ENCODE measurements at regions not wholly inside any gene's neighbourhood (a gene's known extent, or its start where the extent isn't known, plus 50 kb on each side); places are given as distances from the start of the nearest gene placed in this dataset.

DNA sequence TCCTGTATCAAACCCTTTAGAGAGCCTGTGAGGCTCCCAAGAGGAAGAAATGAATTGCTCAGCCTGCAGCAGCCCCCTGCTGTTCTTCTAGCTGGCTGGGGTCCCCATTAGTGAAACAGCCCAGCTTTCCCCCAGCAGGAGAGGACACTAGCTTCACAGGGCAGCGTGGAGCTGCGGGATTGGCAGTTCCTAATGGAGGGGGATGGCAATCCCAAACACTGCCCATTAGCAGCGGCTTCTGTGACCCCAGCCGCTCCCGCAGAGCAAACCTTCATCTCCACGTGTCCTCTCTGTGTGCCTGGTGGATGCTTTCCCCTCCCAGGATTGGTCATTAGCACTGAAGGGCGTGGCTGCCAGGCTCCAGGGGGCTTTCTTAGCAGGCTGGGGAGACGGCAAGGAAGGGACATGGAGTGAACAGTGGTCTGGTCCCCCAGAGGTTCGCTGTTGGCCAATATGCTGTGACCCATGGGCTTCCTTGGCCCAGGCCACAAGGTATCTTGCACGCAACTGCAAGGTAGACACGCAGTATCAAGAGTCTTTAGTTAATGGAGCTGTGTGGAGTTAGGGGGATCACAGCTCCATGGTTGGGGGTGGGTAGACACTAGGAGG lies 322.5 kb upstream of the ZMIZ1 start:
- 92 to 96% methylated on average over 11 of the region's 11 CpGs for WGBS, 2 donors
- peaks cover 0 to 12% (median 3%) of the 10 kb centered on the region in 5 donors for H3K4me1 ChIP-seq (ENCODE audit: control insufficient read depth in 5 of 5, insufficient read depth in 5 of 5, low read length in 5 of 5)

DNA sequence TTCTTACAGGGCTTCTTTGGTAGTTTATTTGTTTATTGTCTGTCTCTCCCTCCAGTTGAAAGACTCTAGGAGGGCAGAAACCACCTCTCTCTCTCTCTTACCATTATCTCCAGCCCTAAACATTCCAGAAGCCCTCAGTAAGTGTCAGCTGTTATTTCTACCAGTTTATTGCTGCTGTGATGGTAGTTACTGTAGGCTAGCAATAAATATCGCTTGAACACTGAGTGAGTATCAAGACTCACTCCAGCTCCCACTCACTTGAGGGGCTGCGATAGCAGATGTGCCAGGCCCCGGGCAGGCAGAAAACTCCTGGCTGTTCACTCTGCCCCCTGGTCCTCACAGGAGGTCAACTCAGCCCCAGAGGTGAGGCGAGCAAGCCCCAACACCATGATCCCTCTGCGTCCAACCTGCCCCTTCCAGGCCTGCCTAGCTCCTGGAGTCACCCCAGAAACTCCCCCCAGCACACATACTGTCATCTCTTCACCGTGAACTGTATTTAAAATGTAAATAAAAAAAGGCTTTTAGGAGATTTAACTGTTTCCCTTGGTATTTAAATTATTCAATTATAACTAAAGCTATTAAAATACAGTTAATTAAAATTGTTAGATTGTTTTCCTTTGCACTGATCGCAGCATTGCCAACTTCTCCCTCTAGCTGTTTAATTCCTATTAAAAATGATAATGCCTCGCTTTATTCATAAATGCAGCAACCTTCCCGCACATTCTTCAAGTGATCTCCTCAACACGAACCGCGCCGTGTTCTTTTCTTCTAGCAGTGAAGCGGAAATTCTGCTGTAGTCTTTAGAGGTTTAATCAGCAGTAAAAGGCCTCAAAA lies 321.1 kb upstream of the ZMIZ1 start:
- ATAC-seq (ENCODE audit: insufficient read depth, low FRiP score) (no peak), DNase-seq (peak in 1 of 3 donors; percentile 46)
- WGBS, 2 donors: 92 to 94% methylated on average over 14 of the region's 14 CpGs
- no peak overlapping the region for H3K9ac ChIP-seq (ENCODE audit: insufficient read depth in 1 of 2, low read length in 2 of 2)
- H3K27me3 ChIP-seq (ENCODE audit: control insufficient read depth in 3 of 3, insufficient read depth in 3 of 3, low read length in 2 of 3): no peaks in the 10 kb centered on the region
- no peak overlapping the region for H3K4me3 ChIP-seq
- H3K36me3 ChIP-seq (ENCODE audit: control insufficient read depth in 4 of 4, insufficient read depth in 4 of 4, low read length in 4 of 4): no peaks in the 10 kb centered on the region
- TF ChIP-seq, protein P1, sequence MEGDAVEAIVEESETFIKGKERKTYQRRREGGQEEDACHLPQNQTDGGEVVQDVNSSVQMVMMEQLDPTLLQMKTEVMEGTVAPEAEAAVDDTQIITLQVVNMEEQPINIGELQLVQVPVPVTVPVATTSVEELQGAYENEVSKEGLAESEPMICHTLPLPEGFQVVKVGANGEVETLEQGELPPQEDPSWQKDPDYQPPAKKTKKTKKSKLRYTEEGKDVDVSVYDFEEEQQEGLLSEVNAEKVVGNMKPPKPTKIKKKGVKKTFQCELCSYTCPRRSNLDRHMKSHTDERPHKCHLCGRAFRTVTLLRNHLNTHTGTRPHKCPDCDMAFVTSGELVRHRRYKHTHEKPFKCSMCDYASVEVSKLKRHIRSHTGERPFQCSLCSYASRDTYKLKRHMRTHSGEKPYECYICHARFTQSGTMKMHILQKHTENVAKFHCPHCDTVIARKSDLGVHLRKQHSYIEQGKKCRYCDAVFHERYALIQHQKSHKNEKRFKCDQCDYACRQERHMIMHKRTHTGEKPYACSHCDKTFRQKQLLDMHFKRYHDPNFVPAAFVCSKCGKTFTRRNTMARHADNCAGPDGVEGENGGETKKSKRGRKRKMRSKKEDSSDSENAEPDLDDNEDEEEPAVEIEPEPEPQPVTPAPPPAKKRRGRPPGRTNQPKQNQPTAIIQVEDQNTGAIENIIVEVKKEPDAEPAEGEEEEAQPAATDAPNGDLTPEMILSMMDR (IDR thresholded peaks at IDR 0.05; ENCODE audit: control extremely low read depth, extremely low read depth): no peak
- H3K27ac ChIP-seq (ENCODE audit: low read depth in 1 of 2, low read length in 1 of 2): no peak overlapping the region
- H3K9me3 ChIP-seq (ENCODE audit: control insufficient read depth in 4 of 4, insufficient read depth in 3 of 4, low read length in 3 of 4): no peaks in the 10 kb centered on the region
- H3K4me1 ChIP-seq (ENCODE audit: control insufficient read depth in 5 of 5, insufficient read depth in 5 of 5, low read length in 5 of 5): peaks cover 0 to 12% (median 3%) of the 10 kb centered on the region in 5 donors

More for the DNA sequence above, 322.5 kb upstream of the ZMIZ1 start:
- ATAC-seq (ENCODE audit: insufficient read depth, low FRiP score) (no peak), DNase-seq (no peak)
- no peak overlapping the region for H3K9ac ChIP-seq (ENCODE audit: insufficient read depth in 1 of 2, low read length in 2 of 2)
- H3K27me3 ChIP-seq (ENCODE audit: control insufficient read depth in 3 of 3, insufficient read depth in 3 of 3, low read length in 2 of 3): no peaks in the 10 kb centered on the region
- no peak overlapping the region for H3K4me3 ChIP-seq
- H3K9me3 ChIP-seq (ENCODE audit: control insufficient read depth in 4 of 4, insufficient read depth in 3 of 4, low read length in 3 of 4): no peaks in the 10 kb centered on the region
- no peak overlapping the region for H3K27ac ChIP-seq (ENCODE audit: low read depth in 1 of 2, low read length in 1 of 2)
- H3K36me3 ChIP-seq (ENCODE audit: control insufficient read depth in 4 of 4, insufficient read depth in 4 of 4, low read length in 4 of 4): no peaks in the 10 kb centered on the region
- TF ChIP-seq, protein P1 (IDR thresholded peaks at IDR 0.05; ENCODE audit: control extremely low read depth, extremely low read depth): no peak

DNA sequence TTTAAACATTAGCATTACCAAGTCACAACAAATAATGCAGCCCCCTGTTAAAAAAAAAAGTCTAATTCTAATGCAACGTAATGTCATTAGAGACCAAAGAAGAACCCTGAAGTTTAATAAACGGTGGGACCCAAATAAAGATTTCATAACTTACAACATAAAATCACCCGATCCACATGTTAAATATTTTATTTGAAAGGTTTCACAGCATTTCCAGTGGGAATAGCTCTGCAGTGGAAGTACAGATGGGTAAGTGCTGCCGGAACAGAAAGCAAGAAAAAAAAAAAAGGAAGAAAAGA lies 320.6 kb upstream of the ZMIZ1 start:
- WGBS, 2 donors: 71 to 74% methylated on average over 4 of the region's 4 CpGs
- Histone ChIP-seq H3K4me3 (no peak overlapping the region), H3K9ac (ENCODE audit: insufficient read depth in 1 of 2, low read length in 2 of 2) (no peak overlapping the region), H3K36me3 (ENCODE audit: control insufficient read depth in 4 of 4, insufficient read depth in 4 of 4, low read length in 4 of 4) (no peaks in the 10 kb centered on the region), H3K4me1 (ENCODE audit: control insufficient read depth in 5 of 5, insufficient read depth in 5 of 5, low read length in 5 of 5) (peaks cover 0 to 7% (median 3%) of the 10 kb centered on the region in 5 donors), H3K27ac (ENCODE audit: low read depth in 1 of 2, low read length in 1 of 2) (no peak overlapping the region), H3K27me3 (ENCODE audit: control insufficient read depth in 3 of 3, insufficient read depth in 3 of 3, low read length in 2 of 3) (no peaks in the 10 kb centered on the region), H3K9me3 (ENCODE audit: control insufficient read depth in 4 of 4, insufficient read depth in 3 of 4, low read length in 3 of 4) (no peaks in the 10 kb centered on the region)
- no peak for ATAC-seq (ENCODE audit: insufficient read depth, low FRiP score)
- TF ChIP-seq, protein P1 (IDR thresholded peaks at IDR 0.05; ENCODE audit: control extremely low read depth, extremely low read depth): no peak
- DNase-seq: no peak

All from lung (tissue), 11 donors.